ENCODE measurements at regions not wholly inside any gene's neighbourhood (a gene's known extent, or its start where the extent isn't known, plus 50 kb on each side); places are given as distances from the start of the nearest gene placed in this dataset.
A peak's percentile ranks its signal among the peaks of the same experiment; 100 is the strongest.

DNA sequence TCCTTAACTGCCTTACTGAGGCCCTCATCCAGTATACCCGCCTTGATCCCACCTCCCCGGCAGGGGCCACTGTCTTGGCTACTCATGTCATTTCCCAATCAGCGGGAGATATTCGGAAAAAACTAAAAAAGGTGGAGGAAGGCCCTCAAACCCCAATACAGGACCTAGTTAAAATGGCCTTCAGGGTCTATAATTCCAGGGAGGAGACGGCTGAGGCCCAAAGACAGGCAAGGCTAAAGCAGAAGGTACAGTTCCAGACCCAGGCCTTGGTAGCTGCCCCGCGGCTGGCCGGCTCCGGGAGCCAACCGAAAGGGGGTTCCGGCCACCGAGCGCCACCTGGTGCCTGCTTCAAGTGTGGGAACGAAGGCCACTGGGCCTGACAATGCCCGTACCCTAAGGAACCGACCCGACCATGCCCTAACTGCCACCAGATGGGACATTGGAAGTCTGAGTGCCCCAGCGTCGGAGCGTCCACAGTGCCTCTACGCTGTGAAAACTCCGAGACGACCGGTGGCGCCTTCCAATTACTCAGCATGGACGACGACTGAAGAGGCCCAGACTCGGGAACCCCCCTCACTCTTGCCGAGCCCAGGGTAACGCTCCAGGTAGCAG is 959.6 kb downstream of the RPA4 start:
- no peak overlapping the region for H3K4ac ChIP-seq (replicated peaks; ENCODE audit: insufficient read length, low read depth, low read length)
- no peak overlapping the region for H2BK120ac ChIP-seq (replicated peaks; ENCODE audit: low read depth, low read length)
- H3K9me3 ChIP-seq (ENCODE audit: insufficient read depth in 2 of 2, low read depth in 1 of 2, low read length in 1 of 2) = peaks cover 5 to 36% of the 10 kb centered on the region in 2 experiments; a peak in 2 of 4 replicates
- no peak overlapping the region for H4K91ac ChIP-seq (replicated peaks; ENCODE audit: insufficient read length, low read length)
- no peaks in the 10 kb centered on the region for H4K20me1 ChIP-seq (replicated peaks in 1 of 2; ENCODE audit: control insufficient read depth in 1 of 2, insufficient read depth in 2 of 2, low read length in 2 of 2)
- H3K9ac ChIP-seq (replicated peaks in 1 of 4; ENCODE audit: extremely low read depth in 1 of 4, low read depth in 3 of 4, low read length in 3 of 4) = no peak overlapping the region
- H3K36me3 ChIP-seq (ENCODE audit: control insufficient read depth in 2 of 4, insufficient read depth in 4 of 4, low read length in 3 of 4) = no peaks in the 10 kb centered on the region
- WGBS, 2 experiments (ENCODE audit: extremely low coverage in 1 of 2, insufficient coverage in 1 of 2, insufficient read length in 1 of 2, insufficient replicate concordance in 2 of 2, low coverage in 1 of 2, low lambda C conversion rate in 2 of 2, missing lambda C conversion rate in 1 of 2) = 85% methylated on average over 4 of the region's 30 CpGs; no CpG with 5 or more reads in 1 of the 2 experiments
- ChIA-PET POLR2A (ENCODE audit: partially characterized antibody) (no interaction called here), CTCF (ENCODE audit: partially characterized antibody) (no interaction called here)
- TF ChIP-seq FOSL1 (IDR thresholded peaks at IDR 0.05; ENCODE audit: insufficient read depth, low read depth, low read length) (no peak), RAD21 (IDR thresholded peaks at IDR 0.05 in 1 of 2, conservative IDR thresholded peaks at IDR 0.05 in 1 of 2; ENCODE audit: low read depth in 2 of 2, low read length in 2 of 2) (peak; percentile 6 to 18; a peak in 1 of 4 replicates)
- no peak overlapping the region for H3K4me2 ChIP-seq (ENCODE audit: insufficient read depth in 1 of 2, low read depth in 2 of 2, low read length in 2 of 2)
- no peaks in the 10 kb centered on the region for H3K4me1 ChIP-seq (replicated peaks in 1 of 4; ENCODE audit: control insufficient read depth in 3 of 4, insufficient read depth in 4 of 4, low read length in 3 of 4)
- no peak overlapping the region for H3K18ac ChIP-seq (ENCODE audit: extremely low read depth, low read length)
- H3K27me3 ChIP-seq (replicated peaks in 1 of 4; ENCODE audit: control insufficient read depth in 3 of 4, extremely low read depth in 1 of 4, insufficient read depth in 3 of 4, low read length in 3 of 4) = no peaks in the 10 kb centered on the region
- FAIRE-seq (no peak), DNase-seq (ENCODE audit: low read depth in 1 of 2, low spot score in 2 of 2) (no peak)
- no peak overlapping the region for H4K5ac ChIP-seq (ENCODE audit: insufficient read length, low read depth, low read length)
- H3K27ac ChIP-seq (ENCODE audit: low read depth, low read length) = no peak overlapping the region
- no peak overlapping the region for H2AK5ac ChIP-seq (ENCODE audit: low read depth, low read length)
- no peaks in the 10 kb centered on the region for H3K79me2 ChIP-seq (ENCODE audit: control insufficient read depth in 1 of 2, insufficient read depth in 2 of 2, low read length in 2 of 2)
- no peak overlapping the region for H2BK20ac ChIP-seq (ENCODE audit: low read length)
- H4K8ac ChIP-seq (ENCODE audit: extremely low read depth, insufficient read depth, low read length) = no peak overlapping the region
- H2BK15ac ChIP-seq (ENCODE audit: low read length) = no peak overlapping the region
- no peak overlapping the region for H3K23ac ChIP-seq (ENCODE audit: insufficient read length)
- no peaks in the 10 kb centered on the region for H3K23me2 ChIP-seq (ENCODE audit: low read depth, low read length)
- H3K79me1 ChIP-seq (ENCODE audit: low read depth, low read length) = no peaks in the 10 kb centered on the region
- H3K14ac ChIP-seq (ENCODE audit: insufficient read length) = no peak overlapping the region
- H3K4me3 ChIP-seq (ENCODE audit: extremely low read depth in 1 of 4, insufficient read depth in 2 of 4, low read depth in 3 of 4, low read length in 4 of 4) = no peak overlapping the region
- H3K56ac ChIP-seq (replicated peaks; ENCODE audit: insufficient read length, low read depth, low read length) = no peak overlapping the region
- H2AFZ ChIP-seq (ENCODE audit: low read length) = no peak overlapping the region
- no peak overlapping the region for H2BK5ac ChIP-seq (ENCODE audit: low read depth, low read length)
- H2BK12ac ChIP-seq (ENCODE audit: low read depth, low read length) = no peak overlapping the region
